Endothelial cell of umbilical vein (primary cell): ENCODE measurements at regions not wholly inside any gene's neighbourhood (a gene's known extent, or its start where the extent isn't known, plus 50 kb on each side); places are given as distances from the start of the nearest gene placed in this dataset.

Source experiments
- BruUV-seq: library from RNA; stranded (reverse); fragments of 400-500 nt; replicated peaks from 2 replicates; lab custom pipeline; 2021; lab: Mats Ljungman, UMichigan
- CTCF ChIA-PET: fragments of 300-600, 350-600 bp; sonication (Branson Sonifier 250); formaldehyde crosslinking; loops from one replicate; lab custom pipeline; 2021; ENCODE audit warnings: antibody characterized with exemption, inconsistent platforms; lab: Charles Lee
- POLR2A ChIA-PET: fragments of 300-600, 350-600 bp; sonication (Branson Sonifier 250); formaldehyde crosslinking; loops from one replicate; lab custom pipeline; 2021; ENCODE audit warnings: antibody characterized with exemption, inconsistent platforms; lab: Charles Lee
- DNase-seq: peaks from one replicate; pipeline ENCODE4 v3.0.0-alpha.2; 2011; ENCODE audit warnings: low read depth, low spot score
- FAIRE-seq: peaks from 2 replicates; lab custom pipeline; 2011; peaks lifted over from hg19 to GRCh38; lab: Jason Lieb, UNC
- H2AFZ ChIP-seq: 2 replicates; pipeline ENCODE4 v1.6.0; 2012; ENCODE audit warnings: low read depth, low read length, control low read depth, inconsistent platforms
- H3K27ac ChIP-seq: 2 replicates; pipeline ENCODE4 v1.5.1; 2011; ENCODE audit warnings: low read depth, mild to moderate bottlenecking, control low read depth, low read length, moderate library complexity; ENCODE audit not compliant: insufficient read depth
- H3K27me3 ChIP-seq, 2 experiments: 2 replicates each; pipeline versions ENCODE4 v1.6.0 to v1.6.1; 2011; ENCODE audit warnings: low read length in 2 of 2, mixed read lengths in 1 of 2; ENCODE audit not compliant: control insufficient read depth in 2 of 2, insufficient read depth in 2 of 2
- H3K36me3 ChIP-seq, 2 experiments: 2 replicates in 1 of 2; 3 replicates in 1 of 2; pipeline ENCODE4 v1.5.1; 2011; ENCODE audit warnings: low read length in 2 of 2, mild to moderate bottlenecking in 1 of 2, moderate library complexity in 1 of 2; ENCODE audit not compliant: control insufficient read depth in 2 of 2, insufficient read depth in 2 of 2; ENCODE audit errors: extremely low read depth in 1 of 2
- H3K4me1 ChIP-seq: 3 replicates; pipeline ENCODE4 v1.5.1; 2011; ENCODE audit warnings: mild to moderate bottlenecking, low read length; ENCODE audit not compliant: control insufficient read depth, insufficient read depth; ENCODE audit errors: extremely low read depth
- H3K4me2 ChIP-seq: 2 replicates; pipeline ENCODE4 v1.6.1; 2011; ENCODE audit warnings: low read length, control low read depth, mixed read lengths; ENCODE audit not compliant: insufficient read depth
- H3K4me3 ChIP-seq, 3 experiments: fragments of 200-600 bp in 1 of 3; sonication (generic), shearing (Covaris generic) in 1 of 3; replicated peaks in 1 of 3; 2 replicates each; pipeline ENCODE4 v1.5.1; 2011 to 2016; ENCODE audit warnings: control low read depth in 3 of 3, low read length in 3 of 3, mild to moderate bottlenecking in 2 of 3, inconsistent platforms in 1 of 3, low read depth in 1 of 3, moderate library complexity in 1 of 3; ENCODE audit not compliant: insufficient read depth in 1 of 3
- H3K79me2 ChIP-seq: 2 replicates; pipeline ENCODE4 v1.6.0; 2012; ENCODE audit warnings: low read length, inconsistent platforms; ENCODE audit not compliant: control insufficient read depth, insufficient read depth
- H3K9ac ChIP-seq: replicated peaks from 2 replicates; pipeline ENCODE3; 2011; ENCODE audit warnings: low read length, control low read depth; ENCODE audit not compliant: insufficient read depth; ENCODE audit errors: extremely low read depth
- H3K9me1 ChIP-seq: replicated peaks from 3 replicates; pipeline ENCODE4 v1.6.0; 2011; ENCODE audit warnings: mild to moderate bottlenecking, low read length; ENCODE audit not compliant: control insufficient read depth, insufficient read depth; ENCODE audit errors: extremely low read depth
- H3K9me3 ChIP-seq: replicated peaks from 2 replicates; pipeline ENCODE4 v1.5.1; 2012; ENCODE audit warnings: low read length, inconsistent platforms; ENCODE audit not compliant: control insufficient read depth, insufficient read depth
- H4K20me1 ChIP-seq: replicated peaks from 2 replicates; pipeline ENCODE3; 2011; ENCODE audit warnings: mild to moderate bottlenecking, low read length; ENCODE audit not compliant: control insufficient read depth, insufficient read depth; ENCODE audit errors: extremely low read depth
- CTCF ChIP-seq, 2 donors: IDR thresholded peaks; 1 replicate in 1 of 2; 2 replicates in 1 of 2; pipeline ENCODE4 v1.5.1; 2011; ENCODE audit warnings: low read length in 2 of 2, mild to moderate bottlenecking in 2 of 2, moderate library complexity in 2 of 2, control low read depth in 1 of 2, inconsistent platforms in 1 of 2, low read depth in 1 of 2; ENCODE audit not compliant: insufficient read depth in 1 of 2; ENCODE audit errors: extremely low read depth in 1 of 2
- EZH2 ChIP-seq: IDR thresholded peaks from 2 replicates; pipeline ENCODE4 v1.6.1; 2012; ENCODE audit warnings: borderline replicate concordance, low read depth, mild to moderate bottlenecking, moderate library complexity, low read length, inconsistent platforms; ENCODE audit not compliant: severe bottlenecking
- FOS ChIP-seq: IDR thresholded peaks from 2 replicates; pipeline ENCODE4 v1.6.1; 2011; ENCODE audit warnings: mild to moderate bottlenecking, low read length, moderate library complexity, borderline replicate concordance; ENCODE audit not compliant: insufficient read depth
- GATA2 ChIP-seq: IDR thresholded peaks from 2 replicates; pipeline ENCODE4 v1.7.0; 2011; ENCODE audit warnings: low read depth, mild to moderate bottlenecking, moderate library complexity, mixed read lengths, low read length; ENCODE audit not compliant: insufficient read length, insufficient read depth
- JUN ChIP-seq: IDR thresholded peaks from 2 replicates; pipeline ENCODE4 v1.6.1; 2011; ENCODE audit warnings: borderline replicate concordance, low read depth; ENCODE audit not compliant: insufficient read length, insufficient read depth
- MYC ChIP-seq: IDR thresholded peaks from one replicate; pipeline ENCODE4 v1.6.1; 2011; ENCODE audit warnings: mild to moderate bottlenecking, low read depth, low read length
- POLR2A ChIP-seq: IDR thresholded peaks from 2 replicates; pipeline ENCODE4 v1.6.1; 2012; ENCODE audit warnings: low read depth, mild to moderate bottlenecking, control low read depth, low read length
- POLR2AphosphoS5 ChIP-seq: IDR thresholded peaks from 2 replicates; pipeline ENCODE4 v1.6.1; 2012; ENCODE audit warnings: low read depth, mild to moderate bottlenecking, control low read depth, low read length, moderate library complexity; ENCODE audit not compliant: insufficient read depth
- dilution Hi-C: fragments of 300-500 bp; cut with MboI; formaldehyde crosslinking; loops from one replicate; pipeline ENCODE4 v1.15.0; 2019; ENCODE audit warnings: low sequenced_read_pairs; ENCODE audit not compliant: extremely low pct_ligation_motif_present
- intact Hi-C: fragments of 100-400 bp; cut with micrococcal nuclease; formaldehyde crosslinking; loops from one replicate; pipeline ENCODE4 v1.10.0; 2022
- TF ChIP-seq, protein P1 (sequence below): IDR thresholded peaks from 2 replicates; pipeline ENCODE4 v1.6.1; 2011; ENCODE audit not compliant: insufficient read depth, insufficient read length

DNA sequence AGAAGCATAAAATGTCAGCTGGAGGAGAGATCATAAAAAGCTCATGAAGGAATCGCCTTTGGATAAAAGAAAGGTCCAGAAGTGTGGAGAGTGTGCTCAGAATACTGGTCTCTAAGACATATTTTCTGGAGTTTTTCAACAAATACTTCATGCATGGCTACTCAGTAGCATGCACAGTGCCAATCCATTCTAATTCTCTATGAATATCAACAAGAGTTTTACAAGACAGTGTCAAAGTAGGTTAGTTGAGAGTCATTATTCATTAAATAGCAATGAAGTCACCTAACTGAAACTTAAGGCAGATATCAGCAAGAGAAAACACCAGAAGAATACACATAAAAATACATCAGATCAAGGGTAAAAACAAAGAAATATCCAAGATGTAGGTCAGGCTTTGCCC is 1243.2 kb upstream of the SLC10A2 start:
- CTCF ChIA-PET = no interaction called here
- H3K27me3 ChIP-seq = no peaks in the 10 kb centered on the region
- no peaks in the 10 kb centered on the region for H3K36me3 ChIP-seq
- FAIRE-seq (no peak), DNase-seq (no peak)
- no peak overlapping the region for H3K9ac ChIP-seq
- TF ChIP-seq GATA2 (no peak), FOS (no peak), CTCF (IDR thresholded peaks at IDR 0.05; ENCODE audit: extremely low read depth in 1 of 2, insufficient read depth in 1 of 2, low read depth in 1 of 2, low read length in 2 of 2) (no peak), MYC (no peak), POLR2A (no peak), POLR2AphosphoS5 (no peak), EZH2 (no peak), JUN (no peak)
- TF ChIP-seq, protein P1, sequence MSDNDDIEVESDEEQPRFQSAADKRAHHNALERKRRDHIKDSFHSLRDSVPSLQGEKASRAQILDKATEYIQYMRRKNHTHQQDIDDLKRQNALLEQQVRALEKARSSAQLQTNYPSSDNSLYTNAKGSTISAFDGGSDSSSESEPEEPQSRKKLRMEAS = no peak
- no peaks in the 10 kb centered on the region for H3K9me3 ChIP-seq
- intact Hi-C loops (no loop called here), dilution Hi-C loops (no loop called here)
- BruUV-seq = no TSS peak
- H3K79me2 ChIP-seq = no peaks in the 10 kb centered on the region
- no peak overlapping the region for H3K4me2 ChIP-seq
- H3K9me1 ChIP-seq = no peaks in the 10 kb centered on the region
- no peaks in the 10 kb centered on the region for H3K4me1 ChIP-seq
- POLR2A ChIA-PET = no interaction called here
- no peak overlapping the region for H3K27ac ChIP-seq
- H2AFZ ChIP-seq = no peak overlapping the region
- no peak overlapping the region for H3K4me3 ChIP-seq
- H4K20me1 ChIP-seq = no peaks in the 10 kb centered on the region
